ENCODE measurements at regions not wholly inside any gene's neighbourhood (a gene's known extent, or its start where the extent isn't known, plus 50 kb on each side); places are given as distances from the start of the nearest gene placed in this dataset.
A peak's percentile ranks its signal among the peaks of the same experiment; 100 is the strongest.

GRCh38 chr9:17009071-17009470, 125.8 kb upstream of the CNTLN start:
- Histone ChIP-seq H3K36me3 (no peaks in the 10 kb centered on the region), H3K9me3 (no peaks in the 10 kb centered on the region), H3K27me3 (no peaks in the 10 kb centered on the region), H3K4me3 (no peak overlapping the region), H3K27ac (no peak overlapping the region), H3K4me1 (peaks cover 0 to 13% (median 4%) of the 10 kb centered on the region in 4 donors)
- DNase-seq, result no peak
- intact Hi-C loops (cut with DNase I; ENCODE audit: low total_unique reads), result no loop called here
- TF ChIP-seq CTCF (IDR thresholded peaks at IDR 0.05), result no peak

GRCh38 chr9:17005056-17005823, 129.6 kb upstream of the CNTLN start:
- Histone ChIP-seq H3K9me3 (no peaks in the 10 kb centered on the region), H3K4me3 (peak overlapping the region in 1 of 2 donors; percentile 32), H3K4me1 (peaks cover 0 to 13% (median 4%) of the 10 kb centered on the region in 4 donors), H3K36me3 (no peaks in the 10 kb centered on the region), H3K27ac (peak overlapping the region; percentile 24 to 41), H3K27me3 (no peaks in the 10 kb centered on the region)
- no peak for TF ChIP-seq CTCF (IDR thresholded peaks at IDR 0.05)
- intact Hi-C loops (cut with DNase I; ENCODE audit: low total_unique reads), result no loop called here
- DNase-seq, result peak; percentile 57 to 72

GRCh38 chr9:17004500-17004899, 130.3 kb upstream of the CNTLN start:
- H3K4me1 ChIP-seq, result peaks cover 0 to 13% (median 4%) of the 10 kb centered on the region in 4 donors
- DNase-seq, result no peak
- peak overlapping the region; percentile 24 to 41 for H3K27ac ChIP-seq
- intact Hi-C loops (cut with DNase I; ENCODE audit: low total_unique reads), result no loop called here
- H3K36me3 ChIP-seq, result no peaks in the 10 kb centered on the region
- H3K4me3 ChIP-seq, result no peak overlapping the region
- no peak for TF ChIP-seq CTCF (IDR thresholded peaks at IDR 0.05)
- H3K27me3 ChIP-seq, result no peaks in the 10 kb centered on the region
- H3K9me3 ChIP-seq, result no peaks in the 10 kb centered on the region

- Histone ChIP-seq H3K36me3 (no peaks in the 10 kb centered on the region), H3K27me3 (no peaks in the 10 kb centered on the region), H3K4me3 (no peak overlapping the region), H3K4me1 (peaks cover 0 to 13% (median 4%) of the 10 kb centered on the region in 4 donors), H3K27ac (peak overlapping the region; percentile 24 to 41), H3K9me3 (no peaks in the 10 kb centered on the region)
- intact Hi-C loops (cut with DNase I; ENCODE audit: low total_unique reads), result no loop called here
- no peak for DNase-seq
- no peak for TF ChIP-seq CTCF (IDR thresholded peaks at IDR 0.05)
Observed at GRCh38 chr9:17003576-17004240, 131.1 kb upstream of the CNTLN start.

- H3K4me1 ChIP-seq, result no peaks in the 10 kb centered on the region
- no peaks in the 10 kb centered on the region for H3K27me3 ChIP-seq
- no peaks in the 10 kb centered on the region for H3K36me3 ChIP-seq
- no peak overlapping the region for H3K4me3 ChIP-seq
- no peak for DNase-seq
- H3K9me3 ChIP-seq, result peaks cover 0 to 33% (median 9%) of the 10 kb centered on the region in 3 donors
- intact Hi-C loops (cut with DNase I; ENCODE audit: low total_unique reads), result no loop called here
- no peak overlapping the region for H3K27ac ChIP-seq
- TF ChIP-seq CTCF (IDR thresholded peaks at IDR 0.05), result no peak
Observed at GRCh38 chr9:16996901-16997491, 126.5 kb upstream of the BNC2 start.
